ENCODE measurements at regions not wholly inside any gene's neighbourhood (a gene's known extent, or its start where the extent isn't known, plus 50 kb on each side); places are given as distances from the start of the nearest gene placed in this dataset.

DNA sequence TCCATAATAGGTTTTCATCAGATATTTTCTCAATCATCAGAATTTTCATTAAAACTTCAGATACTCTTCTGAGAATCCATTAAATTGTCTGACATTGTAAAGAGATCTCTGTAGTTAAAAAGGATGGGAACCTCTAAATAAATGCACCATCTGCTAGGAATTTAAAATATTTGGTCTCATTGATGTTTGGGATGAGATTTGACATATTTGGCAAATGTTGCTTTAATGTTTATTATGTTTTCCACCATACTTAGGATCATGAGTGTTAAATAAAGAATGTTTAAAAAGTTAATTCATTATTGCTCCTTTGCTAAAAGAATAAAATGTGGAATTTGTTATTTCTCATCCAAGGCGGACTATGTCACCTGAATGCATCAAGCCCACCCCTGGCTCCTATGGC is 85.5 kb upstream of the VANGL1 start:
- ATAC-seq (no peak), DNase-seq (no peak), FAIRE-seq (no peak)
- Histone ChIP-seq H3K27me3 (no peaks in the 10 kb centered on the region), H3K36me3 (no peaks in the 10 kb centered on the region), H3K9me3 (no peaks in the 10 kb centered on the region), H3K4me1 (no peaks in the 10 kb centered on the region), H3K27ac (no peak overlapping the region), H3K4me3 (no peak overlapping the region)
- TF ChIP-seq, protein P1, sequence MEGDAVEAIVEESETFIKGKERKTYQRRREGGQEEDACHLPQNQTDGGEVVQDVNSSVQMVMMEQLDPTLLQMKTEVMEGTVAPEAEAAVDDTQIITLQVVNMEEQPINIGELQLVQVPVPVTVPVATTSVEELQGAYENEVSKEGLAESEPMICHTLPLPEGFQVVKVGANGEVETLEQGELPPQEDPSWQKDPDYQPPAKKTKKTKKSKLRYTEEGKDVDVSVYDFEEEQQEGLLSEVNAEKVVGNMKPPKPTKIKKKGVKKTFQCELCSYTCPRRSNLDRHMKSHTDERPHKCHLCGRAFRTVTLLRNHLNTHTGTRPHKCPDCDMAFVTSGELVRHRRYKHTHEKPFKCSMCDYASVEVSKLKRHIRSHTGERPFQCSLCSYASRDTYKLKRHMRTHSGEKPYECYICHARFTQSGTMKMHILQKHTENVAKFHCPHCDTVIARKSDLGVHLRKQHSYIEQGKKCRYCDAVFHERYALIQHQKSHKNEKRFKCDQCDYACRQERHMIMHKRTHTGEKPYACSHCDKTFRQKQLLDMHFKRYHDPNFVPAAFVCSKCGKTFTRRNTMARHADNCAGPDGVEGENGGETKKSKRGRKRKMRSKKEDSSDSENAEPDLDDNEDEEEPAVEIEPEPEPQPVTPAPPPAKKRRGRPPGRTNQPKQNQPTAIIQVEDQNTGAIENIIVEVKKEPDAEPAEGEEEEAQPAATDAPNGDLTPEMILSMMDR (IDR thresholded peaks at IDR 0.05): no peak
- 89 to 91% methylated on average over 1 of the region's 1 CpG for WGBS, 2 donors
- intact Hi-C loops (cut with DNase I): no loop called here

DNA sequence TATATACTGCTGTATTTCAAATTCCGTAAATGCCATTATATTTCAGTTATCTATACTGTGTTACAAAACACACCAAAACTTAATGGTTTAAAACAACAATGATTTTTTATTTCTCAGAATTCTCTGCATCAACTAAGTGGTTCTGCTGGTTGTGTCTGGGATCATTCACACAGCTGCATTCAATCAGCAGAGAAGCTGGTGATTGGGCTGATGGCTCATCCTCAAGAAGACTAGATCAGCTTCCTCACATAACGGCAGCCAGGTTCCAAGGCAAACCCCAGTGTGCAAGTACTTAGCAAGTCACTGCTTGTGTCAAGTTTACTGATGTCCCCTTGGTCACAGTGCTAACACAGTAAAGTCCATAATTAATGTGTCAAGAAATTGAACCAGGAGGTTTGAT is 86.3 kb upstream of the VANGL1 start:
- no peak for ATAC-seq
- H3K36me3 ChIP-seq: no peaks in the 10 kb centered on the region
- TF ChIP-seq, protein P1 (IDR thresholded peaks at IDR 0.05): no peak
- no peak overlapping the region for H3K4me3 ChIP-seq
- no peak for FAIRE-seq
- no peak for DNase-seq
- intact Hi-C loops (cut with DNase I): no loop called here
- no peaks in the 10 kb centered on the region for H3K4me1 ChIP-seq
- H3K27me3 ChIP-seq: no peaks in the 10 kb centered on the region
- no peaks in the 10 kb centered on the region for H3K9me3 ChIP-seq
- H3K27ac ChIP-seq: no peak overlapping the region
- 29 to 55% methylated on average over 2 of the region's 2 CpGs for WGBS, 2 donors

DNA sequence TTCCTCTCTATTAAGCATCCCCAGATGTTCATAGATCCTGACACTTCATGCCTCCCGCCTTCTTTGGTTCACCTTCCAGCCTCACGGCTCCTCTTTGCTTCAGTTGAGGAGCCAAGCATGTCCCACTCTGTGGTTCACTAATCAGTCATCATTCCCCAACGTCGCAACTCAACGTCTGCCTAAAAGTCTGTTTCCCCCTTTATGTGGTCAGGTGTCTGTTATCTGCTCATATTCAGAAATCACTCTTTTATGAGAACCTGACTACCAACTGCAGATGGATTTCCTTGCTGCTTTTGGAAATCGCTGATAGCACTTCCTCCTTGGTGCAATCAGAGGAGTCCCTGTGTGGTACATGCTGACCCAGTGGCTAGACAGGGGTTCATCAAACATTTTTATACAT is 94.1 kb upstream of the VANGL1 start:
- Histone ChIP-seq H3K9me3 (no peaks in the 10 kb centered on the region), H3K27ac (no peak overlapping the region), H3K4me3 (no peak overlapping the region), H3K27me3 (no peaks in the 10 kb centered on the region), H3K36me3 (no peaks in the 10 kb centered on the region), H3K4me1 (no peaks in the 10 kb centered on the region)
- no peak for FAIRE-seq
- 60 to 68% methylated on average over 6 of the region's 6 CpGs for WGBS, 2 donors
- no peak for DNase-seq
- intact Hi-C loops (cut with DNase I): no loop called here
- TF ChIP-seq, protein P1 (IDR thresholded peaks at IDR 0.05): no peak
- no peak for ATAC-seq

DNA sequence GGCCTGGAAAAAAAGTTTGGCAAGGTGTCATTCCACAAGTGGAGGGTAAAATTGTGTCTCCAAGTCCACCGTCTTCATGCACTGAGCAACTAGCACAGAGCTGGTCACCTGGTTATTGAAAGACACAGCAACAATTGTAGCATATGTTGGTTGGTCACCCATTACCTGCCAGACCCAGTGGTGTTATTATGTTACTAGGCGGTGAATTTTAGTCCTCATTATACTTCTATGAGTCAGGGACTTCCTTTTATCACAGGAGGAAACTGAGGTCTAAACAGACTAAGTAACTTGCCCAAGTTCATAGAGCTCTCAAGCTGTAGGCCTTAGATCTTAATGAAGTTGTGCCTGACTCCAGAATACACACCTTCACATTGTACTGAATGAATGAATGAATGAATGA is 94.9 kb upstream of the VANGL1 start:
- intact Hi-C loops (cut with DNase I): no loop called here

More for the DNA sequence above, 94.9 kb upstream of the VANGL1 start:
- Histone ChIP-seq H3K4me3 (no peak overlapping the region), H3K9me3 (no peaks in the 10 kb centered on the region), H3K4me1 (no peaks in the 10 kb centered on the region), H3K27ac (peak overlapping the region in 1 of 4 donors; percentile 69), H3K36me3 (no peaks in the 10 kb centered on the region), H3K27me3 (no peaks in the 10 kb centered on the region)
- DNase-seq: no peak
- TF ChIP-seq, protein P1 (IDR thresholded peaks at IDR 0.05): no peak
- ATAC-seq: no peak
- 88 to 99% methylated on average over 2 of the region's 2 CpGs for WGBS, 2 donors
- FAIRE-seq: no peak
